ENCODE measurements at regions not wholly inside any gene's neighbourhood (a gene's known extent, or its start where the extent isn't known, plus 50 kb on each side); places are given as distances from the start of the nearest gene placed in this dataset.

DNA sequence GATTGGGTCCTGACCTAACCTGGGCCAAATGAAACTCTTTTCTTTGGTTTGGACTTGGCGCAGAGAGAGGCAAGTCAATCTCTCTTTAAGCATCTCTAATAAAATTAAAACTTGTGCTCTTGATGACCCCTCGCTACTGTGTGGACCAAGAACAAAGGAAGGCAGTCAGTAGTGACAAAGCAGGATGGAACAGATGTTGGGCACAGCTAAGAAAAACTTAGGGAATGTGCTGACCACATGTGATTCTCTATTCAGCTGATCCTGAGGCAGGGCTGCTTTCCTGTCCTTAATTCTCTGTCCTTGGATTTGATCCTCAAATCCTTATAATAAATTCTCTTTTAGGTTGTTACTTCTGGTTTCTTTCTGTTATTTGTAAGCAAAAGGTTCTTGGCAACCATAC is 259.9 kb downstream of the ZIC1 start:
- no peak for TF ChIP-seq EZH2 (IDR thresholded peaks at IDR 0.05; ENCODE audit: low read length)
- TF ChIP-seq, protein P1, sequence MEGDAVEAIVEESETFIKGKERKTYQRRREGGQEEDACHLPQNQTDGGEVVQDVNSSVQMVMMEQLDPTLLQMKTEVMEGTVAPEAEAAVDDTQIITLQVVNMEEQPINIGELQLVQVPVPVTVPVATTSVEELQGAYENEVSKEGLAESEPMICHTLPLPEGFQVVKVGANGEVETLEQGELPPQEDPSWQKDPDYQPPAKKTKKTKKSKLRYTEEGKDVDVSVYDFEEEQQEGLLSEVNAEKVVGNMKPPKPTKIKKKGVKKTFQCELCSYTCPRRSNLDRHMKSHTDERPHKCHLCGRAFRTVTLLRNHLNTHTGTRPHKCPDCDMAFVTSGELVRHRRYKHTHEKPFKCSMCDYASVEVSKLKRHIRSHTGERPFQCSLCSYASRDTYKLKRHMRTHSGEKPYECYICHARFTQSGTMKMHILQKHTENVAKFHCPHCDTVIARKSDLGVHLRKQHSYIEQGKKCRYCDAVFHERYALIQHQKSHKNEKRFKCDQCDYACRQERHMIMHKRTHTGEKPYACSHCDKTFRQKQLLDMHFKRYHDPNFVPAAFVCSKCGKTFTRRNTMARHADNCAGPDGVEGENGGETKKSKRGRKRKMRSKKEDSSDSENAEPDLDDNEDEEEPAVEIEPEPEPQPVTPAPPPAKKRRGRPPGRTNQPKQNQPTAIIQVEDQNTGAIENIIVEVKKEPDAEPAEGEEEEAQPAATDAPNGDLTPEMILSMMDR (optimal IDR thresholded peaks at IDR 0.05 in 1 of 3, IDR thresholded peaks at IDR 0.05 in 1 of 3, conservative IDR thresholded peaks at IDR 0.05 in 1 of 3; ENCODE audit: extremely low read depth in 1 of 3, insufficient read depth in 2 of 3, low read length in 3 of 3), result no peak
- dilution Hi-C loops (cut with MboI; ENCODE audit: extremely low pct_ligation_motif_present, low sequenced_read_pairs), result no loop called here

DNA sequence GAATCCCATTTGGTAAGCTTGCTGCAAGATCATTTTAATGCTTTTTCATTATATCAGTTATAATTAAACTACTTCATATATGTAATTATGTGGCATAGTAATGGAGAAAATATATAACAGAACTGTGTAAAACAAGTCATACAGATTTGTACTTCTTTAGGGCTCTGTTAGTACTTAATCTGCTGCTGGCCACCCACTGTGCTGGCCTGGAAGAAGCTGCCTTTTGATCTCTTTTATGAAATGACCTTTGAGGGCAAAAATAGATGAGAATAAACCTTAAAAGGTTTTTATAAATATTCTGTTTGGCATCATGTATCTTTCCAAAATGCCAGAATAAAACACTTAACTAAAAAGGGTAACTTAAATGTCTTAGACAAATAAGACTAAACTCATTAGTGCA is 262.9 kb downstream of the ZIC1 start:
- H3K9ac ChIP-seq (ENCODE audit: control insufficient read depth, extremely low read depth, insufficient read depth, low read length), result no peak overlapping the region
- no peaks in the 10 kb centered on the region for H3K4me1 ChIP-seq (ENCODE audit: control insufficient read depth, extremely low read depth, insufficient read depth, low read length)
- no peak overlapping the region for H3K4me2 ChIP-seq (ENCODE audit: control insufficient read depth, extremely low read depth, insufficient read depth, low read depth, low read length)
- H3K79me2 ChIP-seq (ENCODE audit: control insufficient read depth, insufficient read depth, low read length), result no peaks in the 10 kb centered on the region
- no peak for TF ChIP-seq EZH2 (IDR thresholded peaks at IDR 0.05; ENCODE audit: low read length)
- TF ChIP-seq, protein P1 (optimal IDR thresholded peaks at IDR 0.05 in 1 of 3, IDR thresholded peaks at IDR 0.05 in 1 of 3, conservative IDR thresholded peaks at IDR 0.05 in 1 of 3; ENCODE audit: extremely low read depth in 1 of 3, insufficient read depth in 2 of 3, low read length in 3 of 3), result no peak
- H3K27ac ChIP-seq (ENCODE audit: control insufficient read depth, insufficient read depth, low read length), result no peak overlapping the region
- no peaks in the 10 kb centered on the region for H4K20me1 ChIP-seq (ENCODE audit: control insufficient read depth, extremely low read depth, insufficient read depth, low read length)
- no peak overlapping the region for H3K4me3 ChIP-seq (ENCODE audit: control insufficient read depth in 2 of 3, extremely low read depth in 1 of 3, insufficient read depth in 2 of 3, low read depth in 1 of 3, low read length in 3 of 3)
- no peaks in the 10 kb centered on the region for H3K9me1 ChIP-seq (ENCODE audit: control insufficient read depth, extremely low read depth, insufficient read depth, low read length)
- no peaks in the 10 kb centered on the region for H3K27me3 ChIP-seq (ENCODE audit: control insufficient read depth, extremely low read depth, insufficient read depth, low read length)
- DNase-seq (ENCODE audit: low read depth, low spot score) (no peak), FAIRE-seq (no peak)
- dilution Hi-C loops (cut with MboI; ENCODE audit: extremely low pct_ligation_motif_present, low sequenced_read_pairs), result no loop called here
- H3K36me3 ChIP-seq (ENCODE audit: control insufficient read depth in 2 of 2, extremely low read depth in 1 of 2, insufficient read depth in 2 of 2, low read length in 2 of 2), result no peaks in the 10 kb centered on the region
- H3K9me3 ChIP-seq (ENCODE audit: control insufficient read depth, low read depth, low read length), result no peaks in the 10 kb centered on the region
- H2AFZ ChIP-seq (ENCODE audit: control insufficient read depth, low read length), result no peak overlapping the region

More for the DNA sequence above, 259.9 kb downstream of the ZIC1 start:
- H3K4me3 ChIP-seq (ENCODE audit: control insufficient read depth in 2 of 3, extremely low read depth in 1 of 3, insufficient read depth in 2 of 3, low read depth in 1 of 3, low read length in 3 of 3), result no peak overlapping the region
- H3K27ac ChIP-seq (ENCODE audit: control insufficient read depth, insufficient read depth, low read length), result no peak overlapping the region
- no peaks in the 10 kb centered on the region for H3K79me2 ChIP-seq (ENCODE audit: control insufficient read depth, insufficient read depth, low read length)
- no peaks in the 10 kb centered on the region for H3K27me3 ChIP-seq (ENCODE audit: control insufficient read depth, extremely low read depth, insufficient read depth, low read length)
- no peak overlapping the region for H2AFZ ChIP-seq (ENCODE audit: control insufficient read depth, low read length)
- no peaks in the 10 kb centered on the region for H3K9me3 ChIP-seq (ENCODE audit: control insufficient read depth, low read depth, low read length)
- no peak overlapping the region for H3K4me2 ChIP-seq (ENCODE audit: control insufficient read depth, extremely low read depth, insufficient read depth, low read depth, low read length)
- no peak for DNase-seq (ENCODE audit: low read depth, low spot score)
- no peaks in the 10 kb centered on the region for H3K9me1 ChIP-seq (ENCODE audit: control insufficient read depth, extremely low read depth, insufficient read depth, low read length)
- no peaks in the 10 kb centered on the region for H3K36me3 ChIP-seq (ENCODE audit: control insufficient read depth in 2 of 2, extremely low read depth in 1 of 2, insufficient read depth in 2 of 2, low read length in 2 of 2)
- FAIRE-seq, result no peak
- no peak overlapping the region for H3K9ac ChIP-seq (ENCODE audit: control insufficient read depth, extremely low read depth, insufficient read depth, low read length)
- H3K4me1 ChIP-seq (ENCODE audit: control insufficient read depth, extremely low read depth, insufficient read depth, low read length), result no peaks in the 10 kb centered on the region
- H4K20me1 ChIP-seq (ENCODE audit: control insufficient read depth, extremely low read depth, insufficient read depth, low read length), result no peaks in the 10 kb centered on the region

All from keratinocyte (primary cell).